ENCODE measurements at regions not wholly inside any gene's neighbourhood (a gene's known extent, or its start where the extent isn't known, plus 50 kb on each side); places are given as distances from the start of the nearest gene placed in this dataset.

DNA sequence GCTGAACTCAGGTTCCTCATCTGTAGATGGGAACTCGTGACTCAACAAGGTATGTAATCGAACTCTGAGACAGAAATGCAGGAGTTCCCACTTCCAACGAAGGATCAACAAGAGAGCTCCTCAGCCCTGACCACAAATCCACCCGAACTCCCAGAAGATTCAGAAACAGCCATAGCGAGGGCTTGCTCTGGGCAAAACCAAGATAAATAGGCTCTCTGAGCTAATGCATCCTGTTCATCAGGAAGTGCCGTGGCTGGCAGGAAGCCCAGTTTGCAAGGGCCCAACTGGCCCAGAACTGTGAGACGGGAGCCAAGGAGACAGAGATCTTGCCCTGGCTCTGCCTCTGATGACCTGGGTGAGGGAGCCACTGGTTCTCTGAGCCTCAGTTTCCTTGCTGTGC lies 141.7 kb upstream of the PFKP start:
- TF ChIP-seq EZH2phosphoT487 (conservative IDR thresholded peaks at IDR 0.05; ENCODE audit: low read length), result no peak
- TF ChIP-seq, protein P1, sequence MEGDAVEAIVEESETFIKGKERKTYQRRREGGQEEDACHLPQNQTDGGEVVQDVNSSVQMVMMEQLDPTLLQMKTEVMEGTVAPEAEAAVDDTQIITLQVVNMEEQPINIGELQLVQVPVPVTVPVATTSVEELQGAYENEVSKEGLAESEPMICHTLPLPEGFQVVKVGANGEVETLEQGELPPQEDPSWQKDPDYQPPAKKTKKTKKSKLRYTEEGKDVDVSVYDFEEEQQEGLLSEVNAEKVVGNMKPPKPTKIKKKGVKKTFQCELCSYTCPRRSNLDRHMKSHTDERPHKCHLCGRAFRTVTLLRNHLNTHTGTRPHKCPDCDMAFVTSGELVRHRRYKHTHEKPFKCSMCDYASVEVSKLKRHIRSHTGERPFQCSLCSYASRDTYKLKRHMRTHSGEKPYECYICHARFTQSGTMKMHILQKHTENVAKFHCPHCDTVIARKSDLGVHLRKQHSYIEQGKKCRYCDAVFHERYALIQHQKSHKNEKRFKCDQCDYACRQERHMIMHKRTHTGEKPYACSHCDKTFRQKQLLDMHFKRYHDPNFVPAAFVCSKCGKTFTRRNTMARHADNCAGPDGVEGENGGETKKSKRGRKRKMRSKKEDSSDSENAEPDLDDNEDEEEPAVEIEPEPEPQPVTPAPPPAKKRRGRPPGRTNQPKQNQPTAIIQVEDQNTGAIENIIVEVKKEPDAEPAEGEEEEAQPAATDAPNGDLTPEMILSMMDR (IDR thresholded peaks at IDR 0.05; ENCODE audit: insufficient read depth, low read length, poor library complexity, severe bottlenecking), result no peak
- H3K36me3 ChIP-seq (ENCODE audit: low read length), result no peaks in the 10 kb centered on the region
- H3K4me3 ChIP-seq (ENCODE audit: insufficient read depth, low read length, poor library complexity, severe bottlenecking), result no peak overlapping the region
- H3F3A ChIP-seq (ENCODE audit: insufficient read depth), result no peaks in the 10 kb centered on the region
- H3K27me3 ChIP-seq (ENCODE audit: low read length), result no peaks in the 10 kb centered on the region
- no peak overlapping the region for H2AFZ ChIP-seq (ENCODE audit: low read depth, low read length, severe bottlenecking)
- no peaks in the 10 kb centered on the region for H3K9me3 ChIP-seq (ENCODE audit: insufficient read depth, low read length)
- no peak overlapping the region for H3K4me2 ChIP-seq (ENCODE audit: low read depth, low read length, poor library complexity, severe bottlenecking)
- H4K20me1 ChIP-seq (ENCODE audit: low read depth, low read length), result no peaks in the 10 kb centered on the region
- H3K79me2 ChIP-seq (ENCODE audit: insufficient read depth, low read length), result no peaks in the 10 kb centered on the region
- H3K27ac ChIP-seq (ENCODE audit: low read depth, low read length), result no peak overlapping the region
- no peak overlapping the region for H3K9ac ChIP-seq (ENCODE audit: low read length)
- H3K9me2 ChIP-seq (replicated peaks; ENCODE audit: insufficient read depth, low read length), result no peaks in the 10 kb centered on the region

DNA sequence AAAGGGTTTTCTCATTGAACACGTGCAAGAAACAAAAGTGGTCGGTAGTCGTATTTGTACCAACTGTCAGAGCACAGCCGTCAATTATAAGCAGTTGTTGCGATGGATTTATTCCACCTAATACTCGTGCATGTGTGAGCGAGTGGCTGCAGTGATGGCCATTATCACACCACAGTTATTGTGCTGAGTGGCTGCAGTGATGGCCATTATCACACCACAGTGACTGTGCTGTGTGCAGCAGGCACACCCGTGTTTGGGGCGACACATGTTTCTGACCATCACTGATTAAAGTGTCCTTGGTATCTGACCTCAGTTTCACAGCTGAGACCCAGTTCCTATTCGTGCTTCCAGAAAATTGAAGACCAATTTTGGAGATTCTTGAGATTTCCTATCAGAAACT lies 142.9 kb upstream of the PFKP start:
- no peaks in the 10 kb centered on the region for H3K9me3 ChIP-seq (ENCODE audit: insufficient read depth, low read length)
- H3K79me2 ChIP-seq (ENCODE audit: insufficient read depth, low read length), result no peaks in the 10 kb centered on the region
- no peak overlapping the region for H3K27ac ChIP-seq (ENCODE audit: low read depth, low read length)
- no peaks in the 10 kb centered on the region for H3F3A ChIP-seq (ENCODE audit: insufficient read depth)
- no peak for TF ChIP-seq EZH2phosphoT487 (conservative IDR thresholded peaks at IDR 0.05; ENCODE audit: low read length)
- TF ChIP-seq, protein P1 (IDR thresholded peaks at IDR 0.05; ENCODE audit: insufficient read depth, low read length, poor library complexity, severe bottlenecking), result no peak
- H3K4me3 ChIP-seq (ENCODE audit: insufficient read depth, low read length, poor library complexity, severe bottlenecking), result no peak overlapping the region
- no peaks in the 10 kb centered on the region for H3K36me3 ChIP-seq (ENCODE audit: low read length)
- no peak overlapping the region for H3K9ac ChIP-seq (ENCODE audit: low read length)
- no peak overlapping the region for H2AFZ ChIP-seq (ENCODE audit: low read depth, low read length, severe bottlenecking)
- H4K20me1 ChIP-seq (ENCODE audit: low read depth, low read length), result no peaks in the 10 kb centered on the region
- H3K4me2 ChIP-seq (ENCODE audit: low read depth, low read length, poor library complexity, severe bottlenecking), result no peak overlapping the region
- no peaks in the 10 kb centered on the region for H3K9me2 ChIP-seq (replicated peaks; ENCODE audit: insufficient read depth, low read length)
- no peaks in the 10 kb centered on the region for H3K27me3 ChIP-seq (ENCODE audit: low read length)

DNA sequence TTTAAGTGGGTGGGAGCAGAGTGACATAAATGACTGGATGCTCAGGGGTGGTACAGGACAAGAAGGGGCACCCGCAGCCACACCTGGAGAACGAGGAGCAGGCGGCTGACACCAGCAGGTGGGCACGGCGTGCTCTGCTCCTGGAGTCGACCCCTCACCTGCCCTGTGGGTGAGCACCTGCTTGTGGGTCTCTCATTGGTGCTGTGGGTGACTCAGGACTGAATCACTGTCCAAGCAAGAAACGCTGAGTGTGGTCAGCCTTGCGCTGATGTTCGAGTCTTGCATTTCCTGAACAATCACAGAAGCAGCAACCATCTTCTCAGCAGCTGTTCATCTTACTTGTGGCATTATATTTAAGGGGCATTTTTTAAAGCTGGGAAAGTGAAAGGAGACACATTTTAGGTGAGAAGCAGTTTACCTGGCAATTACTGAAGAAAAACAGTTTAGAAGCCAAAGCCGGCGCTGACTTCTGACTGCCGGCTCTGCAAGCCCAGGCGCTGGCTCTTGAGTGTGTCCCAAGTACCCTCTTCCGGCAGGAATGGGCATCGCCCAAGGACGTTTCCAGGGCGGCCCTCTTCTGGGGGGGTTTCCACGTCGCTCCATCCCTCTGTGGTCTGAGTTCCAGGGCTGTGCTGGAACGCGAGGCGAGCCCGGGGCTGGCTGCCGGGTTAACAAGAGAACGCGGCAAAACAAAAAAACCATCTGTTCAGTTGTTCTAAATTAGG lies 145.2 kb upstream of the PFKP start:
- Histone ChIP-seq H3F3A (ENCODE audit: insufficient read depth) (no peaks in the 10 kb centered on the region), H3K4me2 (ENCODE audit: low read depth, low read length, poor library complexity, severe bottlenecking) (no peak overlapping the region)

More for the DNA sequence above, 145.2 kb upstream of the PFKP start:
- no peak overlapping the region for H3K9ac ChIP-seq (ENCODE audit: low read length)
- no peaks in the 10 kb centered on the region for H3K27me3 ChIP-seq (ENCODE audit: low read length)
- H3K27ac ChIP-seq (ENCODE audit: low read depth, low read length), result no peak overlapping the region
- no peak overlapping the region for H3K4me3 ChIP-seq (ENCODE audit: insufficient read depth, low read length, poor library complexity, severe bottlenecking)
- H3K9me2 ChIP-seq (replicated peaks; ENCODE audit: insufficient read depth, low read length), result no peaks in the 10 kb centered on the region
- no peaks in the 10 kb centered on the region for H3K79me2 ChIP-seq (ENCODE audit: insufficient read depth, low read length)
- no peaks in the 10 kb centered on the region for H3K36me3 ChIP-seq (ENCODE audit: low read length)
- no peaks in the 10 kb centered on the region for H3K9me3 ChIP-seq (ENCODE audit: insufficient read depth, low read length)
- no peaks in the 10 kb centered on the region for H4K20me1 ChIP-seq (ENCODE audit: low read depth, low read length)
- no peak overlapping the region for H2AFZ ChIP-seq (ENCODE audit: low read depth, low read length, severe bottlenecking)
- TF ChIP-seq EZH2phosphoT487 (conservative IDR thresholded peaks at IDR 0.05; ENCODE audit: low read length), result no peak
- TF ChIP-seq, protein P1 (IDR thresholded peaks at IDR 0.05; ENCODE audit: insufficient read depth, low read length, poor library complexity, severe bottlenecking), result no peak

Data from SU-DHL-6 (cell line).